ENCODE measurements at regions not wholly inside any gene's neighbourhood (a gene's known extent, or its start where the extent isn't known, plus 50 kb on each side); places are given as distances from the start of the nearest gene placed in this dataset.

DNA sequence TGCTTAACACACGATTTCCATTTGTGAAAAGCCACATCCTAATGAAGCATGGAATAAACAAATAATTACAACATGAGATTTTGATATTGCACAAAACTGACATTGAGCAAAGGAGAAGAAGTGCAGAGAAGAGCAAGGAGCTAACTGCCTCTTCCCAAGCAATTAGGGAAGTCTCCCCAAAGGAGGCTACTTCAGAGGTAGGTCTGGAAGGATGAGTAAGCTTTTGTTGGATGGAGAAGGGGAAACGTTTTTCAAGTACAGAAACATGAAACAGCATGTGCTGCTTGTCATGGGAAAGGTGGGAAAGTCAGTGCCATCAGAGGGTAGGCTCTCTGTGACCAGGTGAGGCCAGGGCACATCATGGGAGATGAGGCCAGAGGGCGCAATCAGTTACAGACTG, 132.2 kb upstream of the SESN3 start:
- peaks cover 3% of the 10 kb centered on the region for H3K27me3 Mint-ChIP-seq
- no peaks in the 10 kb centered on the region for H3K9me3 Mint-ChIP-seq

DNA sequence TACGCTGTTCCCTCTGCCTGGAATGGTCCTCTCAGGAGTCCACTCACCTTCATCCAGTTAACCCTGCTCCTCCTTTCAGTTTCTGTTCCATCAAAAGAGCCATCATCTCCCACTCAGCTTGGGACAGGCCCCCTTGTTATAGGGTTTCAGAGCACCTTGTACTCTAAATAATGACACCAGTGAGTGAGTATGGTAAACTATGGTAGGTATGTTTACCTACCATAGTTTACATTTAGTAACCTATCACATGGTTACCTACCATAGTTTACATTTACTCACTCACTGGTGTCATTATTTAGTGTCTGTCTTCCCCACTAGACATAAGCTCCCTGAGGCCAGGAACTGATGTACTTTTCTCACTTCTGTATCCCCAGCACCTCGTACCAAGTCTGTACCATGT, 130.2 kb upstream of the SESN3 start:
- no peak for DNase-seq
- ATAC-seq (ENCODE audit: low read depth), result no peak
- POLR2A ChIA-PET, result no interaction called here

More for the DNA sequence above, 132.2 kb upstream of the SESN3 start:
- no peak overlapping the region for H3K4me3 Mint-ChIP-seq
- H3K36me3 Mint-ChIP-seq, result no peaks in the 10 kb centered on the region
- POLR2A ChIA-PET, result no interaction called here
- H3K27ac Mint-ChIP-seq, result no peak overlapping the region
- ATAC-seq (ENCODE audit: low read depth) (no peak), DNase-seq (no peak)
- peaks cover 5% of the 10 kb centered on the region for H3K4me1 Mint-ChIP-seq

GRCh38 chr11:95360377-95361075, 129.5 kb upstream of the SESN3 start:
- H3K27me3 Mint-ChIP-seq, result no peaks in the 10 kb centered on the region
- POLR2A ChIA-PET, result no interaction called here
- H3K9me3 Mint-ChIP-seq, result no peaks in the 10 kb centered on the region
- DNase-seq (no peak), ATAC-seq (ENCODE audit: low read depth) (no peak)
- no peak overlapping the region for H3K27ac Mint-ChIP-seq
- peaks cover 4% of the 10 kb centered on the region for H3K4me1 Mint-ChIP-seq
- no peaks in the 10 kb centered on the region for H3K36me3 Mint-ChIP-seq
- H3K4me3 Mint-ChIP-seq, result no peak overlapping the region

More for the DNA sequence above, 130.2 kb upstream of the SESN3 start:
- no peak overlapping the region for H3K27ac Mint-ChIP-seq
- H3K27me3 Mint-ChIP-seq, result no peaks in the 10 kb centered on the region
- H3K4me1 Mint-ChIP-seq, result peaks cover 5% of the 10 kb centered on the region
- H3K36me3 Mint-ChIP-seq, result no peaks in the 10 kb centered on the region
- no peak overlapping the region for H3K4me3 Mint-ChIP-seq
- no peaks in the 10 kb centered on the region for H3K9me3 Mint-ChIP-seq

DNA sequence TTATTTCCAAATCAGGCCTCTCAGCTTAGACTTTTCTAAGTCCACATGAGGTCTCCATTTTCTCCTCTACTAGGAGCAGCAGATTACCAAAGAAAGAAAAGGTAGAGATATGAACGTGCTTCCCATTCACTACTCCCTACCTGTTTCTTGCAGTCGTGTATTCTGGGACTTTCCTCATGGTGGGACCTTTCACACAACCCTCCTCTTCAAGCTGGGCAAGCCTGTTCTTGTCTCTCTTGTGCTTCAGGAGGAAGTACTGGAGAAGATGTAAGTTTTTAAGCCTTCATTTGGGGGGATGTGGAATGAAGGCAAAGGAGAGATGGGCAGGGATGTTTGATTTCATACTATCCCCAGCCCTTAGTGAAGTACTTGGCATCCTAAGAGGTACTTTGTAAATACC, 128.8 kb upstream of the SESN3 start:
- no peaks in the 10 kb centered on the region for H3K9me3 Mint-ChIP-seq
- H3K27me3 Mint-ChIP-seq, result no peaks in the 10 kb centered on the region
- H3K36me3 Mint-ChIP-seq, result no peaks in the 10 kb centered on the region
- POLR2A ChIA-PET, result no interaction called here
- ATAC-seq (ENCODE audit: low read depth) (no peak), DNase-seq (no peak)
- no peak overlapping the region for H3K27ac Mint-ChIP-seq
- no peaks in the 10 kb centered on the region for H3K4me1 Mint-ChIP-seq
- H3K4me3 Mint-ChIP-seq, result no peak overlapping the region

- Mint-ChIP-seq H3K9me3 (no peaks in the 10 kb centered on the region), H3K27ac (no peak overlapping the region), H3K36me3 (no peaks in the 10 kb centered on the region), H3K4me3 (no peak overlapping the region), H3K27me3 (no peaks in the 10 kb centered on the region), H3K4me1 (no peaks in the 10 kb centered on the region)
- ATAC-seq (ENCODE audit: low read depth), result no peak
- POLR2A ChIA-PET, result no interaction called here
- DNase-seq, result no peak
Measured at GRCh38 chr11:95359341-95359663, 128.3 kb upstream of the SESN3 start.

DNA sequence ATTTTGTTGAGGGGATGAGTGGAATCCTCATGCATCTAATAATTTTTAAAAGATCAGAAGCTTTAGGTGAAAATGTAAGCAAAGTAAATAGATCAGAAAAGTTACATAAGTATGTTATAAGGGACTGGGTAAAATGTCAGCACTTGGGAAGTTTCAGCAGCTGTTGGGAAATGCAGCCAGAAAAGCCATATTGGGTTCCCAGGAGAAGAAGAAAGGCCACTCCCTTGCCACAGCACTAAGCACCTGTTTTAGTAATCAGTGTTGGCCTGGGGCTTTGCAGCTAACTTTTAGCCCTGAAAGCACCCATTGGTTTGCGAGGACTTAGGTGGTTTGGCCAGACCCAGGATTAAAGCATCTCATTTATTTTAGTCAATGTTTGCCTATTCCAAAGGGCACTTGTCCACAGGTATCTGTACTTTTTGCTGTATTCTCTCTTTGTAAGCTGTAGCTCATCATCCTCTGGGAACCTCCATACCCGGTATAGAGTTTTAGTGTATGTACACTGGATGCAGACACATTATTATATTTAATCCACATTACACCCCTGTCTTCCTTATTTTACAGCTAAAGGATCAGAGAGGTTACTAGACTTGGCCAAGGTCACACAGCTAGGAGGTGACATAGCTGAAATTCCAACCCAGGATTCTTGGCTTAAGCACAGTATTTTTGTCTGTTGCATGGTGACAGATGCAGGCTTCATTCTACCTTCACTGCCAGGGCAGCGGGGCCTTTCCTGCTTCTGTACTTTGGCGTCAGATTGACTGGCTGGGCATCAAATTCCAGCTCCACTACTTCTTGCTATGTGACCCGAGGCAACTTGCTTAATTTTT, 127.7 kb upstream of the SESN3 start:
- Mint-ChIP-seq H3K27me3 (no peaks in the 10 kb centered on the region), H3K27ac (no peak overlapping the region), H3K4me1 (no peaks in the 10 kb centered on the region), H3K4me3 (no peak overlapping the region), H3K36me3 (no peaks in the 10 kb centered on the region), H3K9me3 (no peaks in the 10 kb centered on the region)
- no peak for ATAC-seq (ENCODE audit: low read depth)
- POLR2A ChIA-PET, result no interaction called here
- no peak for DNase-seq

DNA sequence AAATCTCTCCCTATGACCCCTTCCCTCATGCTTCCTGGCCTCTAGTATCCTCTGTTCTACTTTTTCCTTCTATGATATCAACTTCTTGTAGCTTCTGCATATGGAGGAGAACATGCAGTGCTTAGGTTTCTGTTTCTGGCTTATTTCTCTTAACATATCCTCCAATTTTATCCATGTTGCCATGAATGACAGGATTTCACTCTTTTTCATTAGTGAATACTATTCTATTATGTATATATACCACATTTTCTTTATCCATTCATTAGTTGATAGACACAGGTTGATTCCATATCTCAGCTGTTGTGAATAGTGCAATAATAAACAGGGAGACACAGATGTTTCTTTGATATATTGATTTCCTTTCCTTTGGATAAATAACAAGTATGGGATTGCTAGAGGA, 123.3 kb upstream of the SESN3 start:
- Mint-ChIP-seq H3K27me3 (no peaks in the 10 kb centered on the region), H3K36me3 (peaks cover 4% of the 10 kb centered on the region), H3K4me1 (no peaks in the 10 kb centered on the region), H3K4me3 (no peak overlapping the region), H3K9me3 (peaks cover 3% of the 10 kb centered on the region), H3K27ac (no peak overlapping the region)
- no peak for DNase-seq
- no peak for ATAC-seq (ENCODE audit: low read depth)
- POLR2A ChIA-PET, result no interaction called here

- Mint-ChIP-seq H3K27me3 (no peaks in the 10 kb centered on the region), H3K9me3 (peaks cover 8% of the 10 kb centered on the region), H3K4me3 (no peak overlapping the region), H3K27ac (no peak overlapping the region), H3K4me1 (no peaks in the 10 kb centered on the region), H3K36me3 (peaks cover 9% of the 10 kb centered on the region)
- ATAC-seq (ENCODE audit: low read depth) (no peak), DNase-seq (no peak)
- POLR2A ChIA-PET, result no interaction called here
Measured at GRCh38 chr11:95353706-95354105, 122.7 kb upstream of the SESN3 start.

DNA sequence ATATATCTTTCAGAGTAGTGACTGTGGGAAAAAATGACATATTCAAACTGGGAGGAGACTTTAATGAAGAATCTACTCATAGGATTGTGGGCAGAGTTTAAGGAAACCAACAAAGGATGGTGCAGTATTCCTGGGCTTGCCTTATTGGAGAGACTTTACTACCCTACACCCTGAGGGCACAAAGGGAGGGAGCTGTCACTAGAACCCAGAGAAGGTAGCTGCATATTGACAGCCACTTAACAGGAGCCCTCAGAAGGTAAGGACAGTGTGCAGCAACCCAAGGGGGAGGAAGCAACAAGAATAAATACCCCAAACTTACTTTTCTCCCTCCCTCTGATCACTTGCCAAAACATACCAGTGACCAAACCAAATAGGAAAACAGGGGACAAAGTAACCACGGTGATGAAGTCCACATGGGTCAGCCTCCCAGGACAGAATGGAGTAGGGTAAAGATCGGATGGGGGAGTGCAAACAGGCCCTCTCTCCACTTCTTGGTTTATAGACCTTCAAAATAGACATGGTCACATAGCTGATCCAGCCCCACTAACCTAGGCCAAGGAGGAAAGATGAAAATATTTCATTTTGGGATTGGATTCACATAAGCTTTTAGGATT, 121.8 kb upstream of the SESN3 start:
- Mint-ChIP-seq H3K4me3 (no peak overlapping the region), H3K9me3 (peaks cover 12% of the 10 kb centered on the region), H3K4me1 (no peaks in the 10 kb centered on the region), H3K27me3 (no peaks in the 10 kb centered on the region), H3K27ac (no peak overlapping the region), H3K36me3 (peaks cover 12% of the 10 kb centered on the region)
- POLR2A ChIA-PET, result no interaction called here
- no peak for ATAC-seq (ENCODE audit: low read depth)
- no peak for DNase-seq

DNA sequence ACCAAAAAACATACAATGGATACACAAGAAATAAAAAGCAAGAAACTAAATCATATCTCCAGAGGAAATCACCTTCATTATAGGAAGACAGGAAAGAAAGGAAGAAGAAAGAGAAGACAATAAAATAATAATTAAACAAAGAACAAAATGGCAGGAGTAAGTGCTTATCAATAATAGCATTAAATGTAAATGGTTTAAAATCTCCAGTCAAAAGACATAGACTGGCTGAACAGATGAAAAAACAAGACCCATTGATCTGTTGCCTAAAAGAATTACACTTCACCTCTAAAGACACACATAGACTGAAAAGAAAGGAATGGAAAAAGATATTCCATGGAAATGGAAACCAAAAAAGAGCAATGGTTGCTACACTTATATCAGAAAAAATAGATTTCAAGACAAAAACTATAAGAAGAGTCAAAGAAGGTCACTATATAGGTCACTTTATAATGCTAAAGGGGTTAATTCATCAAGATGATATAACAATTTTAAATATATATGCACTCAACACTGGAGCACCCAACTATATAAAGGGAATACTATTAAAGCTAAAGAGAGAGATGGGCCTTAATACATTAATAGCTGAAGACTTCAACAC, 118.4 kb upstream of the SESN3 start:
- H3K27ac Mint-ChIP-seq, result no peak overlapping the region
- ATAC-seq (ENCODE audit: low read depth), result no peak
- peaks cover 18% of the 10 kb centered on the region for H3K36me3 Mint-ChIP-seq
- no peak for DNase-seq
- POLR2A ChIA-PET, result no interaction called here
- peaks cover 12% of the 10 kb centered on the region for H3K9me3 Mint-ChIP-seq
- peaks cover 17% of the 10 kb centered on the region for H3K4me1 Mint-ChIP-seq
- no peak overlapping the region for H3K4me3 Mint-ChIP-seq
- no peaks in the 10 kb centered on the region for H3K27me3 Mint-ChIP-seq

DNA sequence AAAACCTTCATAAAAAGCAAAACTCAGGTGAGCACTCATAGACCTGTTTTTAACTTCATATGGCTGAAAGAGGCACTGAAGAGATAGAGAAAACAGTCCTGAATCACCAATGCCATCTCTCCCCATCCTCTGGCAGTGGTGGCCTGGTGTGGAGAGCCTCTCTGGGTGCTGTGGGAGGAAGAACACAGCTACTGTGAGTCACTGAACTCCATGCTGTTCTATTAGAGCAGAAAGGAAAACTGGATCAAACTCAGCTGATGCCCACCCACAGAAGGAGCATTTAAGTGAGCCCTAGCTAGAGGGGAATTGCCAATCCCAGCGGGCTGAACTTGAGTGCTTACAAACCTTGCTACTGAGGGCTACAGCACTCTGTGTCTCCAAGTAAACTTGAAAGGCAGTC, 115.3 kb upstream of the SESN3 start:
- ATAC-seq (ENCODE audit: low read depth) (peak; percentile 38), DNase-seq (no peak)
- POLR2A ChIA-PET, result interaction anchor here (1.5 kb wide), 1 partner anchor 9 kb away, joined by 7 read pairs; no protein-coding TSS in a partner anchor
- H3K4me3 Mint-ChIP-seq, result peak overlapping the region; percentile 47
- no peaks in the 10 kb centered on the region for H3K27me3 Mint-ChIP-seq
- peaks cover 18% of the 10 kb centered on the region for H3K36me3 Mint-ChIP-seq
- H3K9me3 Mint-ChIP-seq, result peaks cover 12% of the 10 kb centered on the region
- H3K27ac Mint-ChIP-seq, result peak overlapping the region; percentile 85
- peaks cover 26% of the 10 kb centered on the region for H3K4me1 Mint-ChIP-seq

DNA sequence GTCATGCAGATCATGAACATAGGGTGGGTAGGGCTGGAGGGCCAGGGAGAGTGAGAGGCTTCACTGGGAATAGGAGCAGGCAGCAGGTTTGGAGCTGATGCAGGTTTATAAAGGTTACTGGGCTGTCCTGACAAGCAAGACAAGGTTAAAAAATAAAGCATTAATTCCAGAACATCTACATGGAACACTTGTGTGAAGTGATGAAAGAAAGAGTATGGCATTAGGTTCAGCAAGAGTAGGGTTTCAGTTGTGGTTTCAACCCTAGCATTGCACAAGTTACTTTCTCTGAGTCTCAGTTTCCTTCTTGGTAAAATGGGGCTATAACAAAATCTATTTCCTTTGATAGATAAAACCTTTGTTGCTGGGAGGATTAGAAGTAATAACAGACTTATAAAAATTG, 114.6 kb upstream of the SESN3 start:
- ATAC-seq (ENCODE audit: low read depth) (peak; percentile 82), DNase-seq (no peak)
- H3K27ac Mint-ChIP-seq, result peak overlapping the region; percentile 84
- no peaks in the 10 kb centered on the region for H3K27me3 Mint-ChIP-seq
- peak overlapping the region; percentile 26 for H3K4me3 Mint-ChIP-seq
- peaks cover 27% of the 10 kb centered on the region for H3K4me1 Mint-ChIP-seq
- POLR2A ChIA-PET, result interaction anchor here (1.6 kb wide), 1 partner anchor 114 kb away, joined by 3 read pairs; the partner anchor contains the start of gene SESN3
- H3K9me3 Mint-ChIP-seq, result peaks cover 12% of the 10 kb centered on the region
- H3K36me3 Mint-ChIP-seq, result peaks cover 18% of the 10 kb centered on the region

- H3K36me3 Mint-ChIP-seq, result peaks cover 17% of the 10 kb centered on the region
Measured at GRCh38 chr11:95344932-95345642, 114.1 kb upstream of the SESN3 start.

More at GRCh38 chr11:95344932-95345642, 114.1 kb upstream of the SESN3 start:
- H3K4me1 Mint-ChIP-seq, result peaks cover 30% of the 10 kb centered on the region
- no peaks in the 10 kb centered on the region for H3K27me3 Mint-ChIP-seq
- DNase-seq (no peak), ATAC-seq (ENCODE audit: low read depth) (no peak)
- POLR2A ChIA-PET, result interaction anchor here (1.6 kb wide), 1 partner anchor 114 kb away, joined by 3 read pairs; the partner anchor contains the start of gene SESN3
- peak overlapping the region; percentile 26 for H3K4me3 Mint-ChIP-seq
- H3K9me3 Mint-ChIP-seq, result peaks cover 10% of the 10 kb centered on the region
- H3K27ac Mint-ChIP-seq, result peak overlapping the region; percentile 84
